ENCODE measurements at regions not wholly inside any gene's neighbourhood (a gene's known extent, or its start where the extent isn't known, plus 50 kb on each side); places are given as distances from the start of the nearest gene placed in this dataset.
"Not testable (repeated sequence)": the region's sequence is repeated elsewhere in the genome, so short reads cannot be mapped to it uniquely, and the experiment has no call there.

GRCh38 chr3:65303431-65303830 is 615.6 kb upstream of the ADAMTS9 start:
- DNase-seq, result no peak

GRCh38 chr3:65291448-65292125 is 603.8 kb upstream of the ADAMTS9 start:
- no peak for DNase-seq

GRCh38 chr3:65288776-65289175 is 601.0 kb upstream of the ADAMTS9 start:
- DNase-seq, result no peak

GRCh38 chr3:65285956-65286355 is 598.2 kb upstream of the ADAMTS9 start:
- no peak for DNase-seq

GRCh38 chr3:65284961-65285360 is 597.2 kb upstream of the ADAMTS9 start:
- no peak for DNase-seq

GRCh38 chr3:65284546-65284945 is 596.7 kb upstream of the ADAMTS9 start:
- DNase-seq, result no peak

- no peak for DNase-seq
These were observed 591.5 kb upstream of the ADAMTS9 start for GRCh38 chr3:65279225-65279782.

GRCh38 chr3:65277798-65278197 is 590.0 kb upstream of the ADAMTS9 start:
- DNase-seq, result no peak

GRCh38 chr3:65276551-65276950 is 588.8 kb upstream of the ADAMTS9 start:
- DNase-seq, result no peak

- DNase-seq, result no peak
These were observed 580.6 kb upstream of the ADAMTS9 start for GRCh38 chr3:65268426-65268825.

- no peak for DNase-seq
These were observed 578.3 kb upstream of the ADAMTS9 start for GRCh38 chr3:65265942-65266590.

GRCh38 chr3:65265511-65265910 is 577.7 kb upstream of the ADAMTS9 start:
- no peak for DNase-seq

- no peak for DNase-seq
These were observed 574.7 kb upstream of the ADAMTS9 start for GRCh38 chr3:65262548-65262947.

GRCh38 chr3:65259946-65260345 is 572.1 kb upstream of the ADAMTS9 start:
- DNase-seq, result no peak

GRCh38 chr3:65252914-65253313 is 565.1 kb upstream of the ADAMTS9 start:
- DNase-seq, result not testable (repeated sequence)

- no peak for DNase-seq
These were observed 564.5 kb upstream of the ADAMTS9 start for GRCh38 chr3:65252266-65252665.

- no peak for DNase-seq
These were observed 563.6 kb upstream of the ADAMTS9 start for GRCh38 chr3:65251375-65251774.

- no peak for DNase-seq
These were observed 558.8 kb upstream of the ADAMTS9 start for GRCh38 chr3:65246561-65246960.

- no peak for DNase-seq
These were observed 557.6 kb upstream of the ADAMTS9 start for GRCh38 chr3:65245133-65246063.

GRCh38 chr3:65240366-65240765 is 552.6 kb upstream of the ADAMTS9 start:
- DNase-seq, result no peak

- DNase-seq, result no peak
These were observed 550.9 kb upstream of the ADAMTS9 start for GRCh38 chr3:65238652-65239051.

- DNase-seq, result no peak
These were observed 546.7 kb upstream of the ADAMTS9 start for GRCh38 chr3:65234499-65234898.

GRCh38 chr3:65233561-65233960 is 545.8 kb upstream of the ADAMTS9 start:
- DNase-seq, result no peak
